CD4-positive, alpha-beta T cell (primary cell): ENCODE measurements at regions not wholly inside any gene's neighbourhood (a gene's known extent, or its start where the extent isn't known, plus 50 kb on each side); places are given as distances from the start of the nearest gene placed in this dataset.

Experiments
- ATAC-seq: fragments of 200-7000 bp; cut with Tn5 transposase; one replicate; pipeline ENCODE4 v1.10.0; 2022; ENCODE audit warnings: mild to moderate bottlenecking; ENCODE audit not compliant: poor library complexity
- CTCF ChIA-PET: fragments of 350-600 bp; sonication (Branson Sonifier 250); formaldehyde crosslinking; loops from one replicate; lab custom pipeline; 2021; ENCODE audit warnings: antibody characterized with exemption, inconsistent platforms; lab: Charles Lee
- POLR2A ChIA-PET: fragments of 350-600 bp; sonication (Branson Sonifier 250); formaldehyde crosslinking; loops from one replicate; lab custom pipeline; 2021; ENCODE audit warnings: antibody characterized with exemption, inconsistent platforms; lab: Charles Lee
- DNase-seq, 14 experiments: peaks; one replicate each; pipeline ENCODE4 v3.0.0-alpha.2; 2013 to 2020; ENCODE audit warnings: mixed read lengths in 2 of 14
- H3K27ac ChIP-seq, 2 donors: one replicate each; pipeline versions ENCODE4 v1.5.1 to v1.7.0; 2013; ENCODE audit warnings: low read length in 2 of 2, low read depth in 1 of 2, mild to moderate bottlenecking in 1 of 2
- H3K27me3 ChIP-seq, 2 experiments: 1 replicate in 1 of 2; 2 replicates in 1 of 2; pipeline versions ENCODE4 v1.6.1 to v1.7.0; 2013; ENCODE audit warnings: low read length in 2 of 2, control low read depth in 1 of 2, mild to moderate bottlenecking in 1 of 2, moderate library complexity in 1 of 2; ENCODE audit not compliant: insufficient read depth in 2 of 2, control insufficient read depth in 1 of 2
- H3K36me3 ChIP-seq: one replicate; pipeline ENCODE4 v1.6.1; 2013; ENCODE audit warnings: low read length, control low read depth; ENCODE audit not compliant: insufficient read depth
- H3K4me1 ChIP-seq: one replicate; pipeline ENCODE4 v1.6.1; 2013; ENCODE audit warnings: low read length, control low read depth; ENCODE audit not compliant: insufficient read depth
- H3K4me3 ChIP-seq: one replicate; pipeline ENCODE4 v1.5.1; 2013; ENCODE audit warnings: mild to moderate bottlenecking, low read length, moderate library complexity
- H3K9me3 ChIP-seq, 2 experiments: 1 replicate in 1 of 2; 2 replicates in 1 of 2; pipeline versions ENCODE4 v1.6.1 to v1.7.0; 2013; ENCODE audit warnings: low read length in 2 of 2, mild to moderate bottlenecking in 2 of 2, control low read depth in 1 of 2, moderate library complexity in 1 of 2; ENCODE audit not compliant: control insufficient read depth in 1 of 2, insufficient read depth in 1 of 2
- H3K27ac Mint-ChIP-seq: one replicate; pipeline ENCODE4 v1.8.0; 2020; ENCODE audit warnings: mixed read lengths
- H3K27me3 Mint-ChIP-seq: one replicate; pipeline ENCODE4 v1.8.0; 2021; ENCODE audit warnings: mixed read lengths
- H3K36me3 Mint-ChIP-seq: one replicate; pipeline ENCODE4 v1.8.0; 2021; ENCODE audit warnings: low read depth, mixed read lengths
- H3K4me1 Mint-ChIP-seq: one replicate; pipeline ENCODE4 v1.8.0; 2021; ENCODE audit warnings: low read depth, mixed read lengths
- H3K4me3 Mint-ChIP-seq: one replicate; pipeline ENCODE4 v1.8.0; 2020; ENCODE audit warnings: mild to moderate bottlenecking, mixed read lengths
- H3K9me3 Mint-ChIP-seq: one replicate; pipeline ENCODE4 v1.8.0; 2020; ENCODE audit warnings: mixed read lengths
- CTCF ChIP-seq: fragments of 200-600 bp; IDR thresholded peaks from one replicate; pipeline ENCODE4 v1.8.0; 2022; ENCODE audit warnings: antibody characterized with exemption, mild to moderate bottlenecking
- intact Hi-C, 2 experiments: fragments of 100-400 bp; cut with DNase I in 1 of 2; cut with micrococcal nuclease in 1 of 2; formaldehyde crosslinking; loops; one replicate each; pipeline versions ENCODE4 v1.15.1 to v1.9.0; 2023 to 2025; cut with DNase I, micrococcal nuclease

- Mint-ChIP-seq H3K9me3 (no peaks in the 10 kb centered on the region), H3K4me3 (no peak overlapping the region), H3K27ac (no peak overlapping the region), H3K36me3 (no peaks in the 10 kb centered on the region), H3K4me1 (no peaks in the 10 kb centered on the region), H3K27me3 (no peaks in the 10 kb centered on the region)
- intact Hi-C loops, result no loop called here
- POLR2A ChIA-PET, result no interaction called here
- no peaks in the 10 kb centered on the region for H3K4me1 ChIP-seq
- H3K27ac ChIP-seq, result no peak overlapping the region
- no peak overlapping the region for H3K4me3 ChIP-seq
- no peaks in the 10 kb centered on the region for H3K27me3 ChIP-seq
- no peaks in the 10 kb centered on the region for H3K36me3 ChIP-seq
- TF ChIP-seq CTCF, result no peak
- CTCF ChIA-PET, result no interaction called here
- DNase-seq (no peak), ATAC-seq (no peak)
- no peaks in the 10 kb centered on the region for H3K9me3 ChIP-seq
These were observed 903.7 kb downstream of the TFAP2A start for GRCh38 chr6:9511157-9511556.

- ChIA-PET POLR2A (no interaction called here), CTCF (no interaction called here)
- no peaks in the 10 kb centered on the region for H3K4me1 ChIP-seq
- H3K27ac Mint-ChIP-seq, result no peak overlapping the region
- no peak overlapping the region for H3K27ac ChIP-seq
- H3K36me3 Mint-ChIP-seq, result no peaks in the 10 kb centered on the region
- no peaks in the 10 kb centered on the region for H3K9me3 ChIP-seq
- intact Hi-C loops, result no loop called here
- H3K4me1 Mint-ChIP-seq, result no peaks in the 10 kb centered on the region
- H3K36me3 ChIP-seq, result no peaks in the 10 kb centered on the region
- DNase-seq (no peak), ATAC-seq (no peak)
- no peak for TF ChIP-seq CTCF
- H3K4me3 ChIP-seq, result no peak overlapping the region
- no peaks in the 10 kb centered on the region for H3K27me3 Mint-ChIP-seq
- no peak overlapping the region for H3K4me3 Mint-ChIP-seq
- H3K9me3 Mint-ChIP-seq, result peaks cover 8% of the 10 kb centered on the region
- no peaks in the 10 kb centered on the region for H3K27me3 ChIP-seq
These were observed 907.6 kb downstream of the TFAP2A start for GRCh38 chr6:9507136-9507895.

GRCh38 chr6:9504191-9504590 lies 910.7 kb downstream of the TFAP2A start:
- Mint-ChIP-seq H3K9me3 (peaks cover 8% of the 10 kb centered on the region), H3K4me3 (no peak overlapping the region), H3K4me1 (no peaks in the 10 kb centered on the region), H3K36me3 (no peaks in the 10 kb centered on the region), H3K27me3 (no peaks in the 10 kb centered on the region), H3K27ac (no peak overlapping the region)
- no peak for TF ChIP-seq CTCF
- H3K27me3 ChIP-seq, result no peaks in the 10 kb centered on the region
- H3K27ac ChIP-seq, result no peak overlapping the region
- no peaks in the 10 kb centered on the region for H3K36me3 ChIP-seq
- no peak overlapping the region for H3K4me3 ChIP-seq
- H3K4me1 ChIP-seq, result no peaks in the 10 kb centered on the region
- POLR2A ChIA-PET, result no interaction called here
- CTCF ChIA-PET, result no interaction called here
- H3K9me3 ChIP-seq, result peaks cover 0 to 10% of the 10 kb centered on the region in 2 experiments
- intact Hi-C loops, result no loop called here
- ATAC-seq (no peak), DNase-seq (no peak)
